DND-41 (cell line): ENCODE measurements at regions not wholly inside any gene's neighbourhood (a gene's known extent, or its start where the extent isn't known, plus 50 kb on each side); places are given as distances from the start of the nearest gene placed in this dataset.

Experiments
- EZH2 ChIP-seq: IDR thresholded peaks from 3 replicates; pipeline ENCODE4 v1.6.1; 2012; ENCODE audit warnings: borderline replicate concordance, low read depth, mild to moderate bottlenecking, moderate library complexity, low read length, inconsistent platforms; ENCODE audit not compliant: severe bottlenecking
- TF ChIP-seq, protein P1 (sequence below): IDR thresholded peaks from 2 replicates; pipeline ENCODE4 v1.5.1; 2012; ENCODE audit warnings: borderline replicate concordance, low read length, moderate library complexity, mild to moderate bottlenecking; ENCODE audit not compliant: poor library complexity, severe bottlenecking; ENCODE audit errors: extremely low read depth

DNA sequence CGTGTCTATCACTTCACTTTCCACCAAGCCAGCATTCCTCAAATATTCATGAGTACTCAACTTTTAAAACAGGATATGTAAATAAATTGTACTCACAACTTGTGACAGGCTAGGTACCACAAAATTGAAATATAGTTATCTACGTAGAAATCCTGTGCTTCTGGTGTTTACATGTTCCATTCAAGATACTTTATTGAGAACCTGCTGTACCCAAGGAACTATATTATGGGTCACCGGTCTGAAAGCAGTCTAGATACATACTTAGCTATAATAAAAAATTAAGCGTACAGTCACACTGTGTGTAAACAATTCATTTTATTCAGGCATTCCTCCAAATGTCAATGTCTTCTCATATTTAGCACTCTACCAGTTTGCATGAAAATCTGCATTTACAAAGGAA is 482.2 kb upstream of the SOX9 start:
- TF ChIP-seq, protein P1, sequence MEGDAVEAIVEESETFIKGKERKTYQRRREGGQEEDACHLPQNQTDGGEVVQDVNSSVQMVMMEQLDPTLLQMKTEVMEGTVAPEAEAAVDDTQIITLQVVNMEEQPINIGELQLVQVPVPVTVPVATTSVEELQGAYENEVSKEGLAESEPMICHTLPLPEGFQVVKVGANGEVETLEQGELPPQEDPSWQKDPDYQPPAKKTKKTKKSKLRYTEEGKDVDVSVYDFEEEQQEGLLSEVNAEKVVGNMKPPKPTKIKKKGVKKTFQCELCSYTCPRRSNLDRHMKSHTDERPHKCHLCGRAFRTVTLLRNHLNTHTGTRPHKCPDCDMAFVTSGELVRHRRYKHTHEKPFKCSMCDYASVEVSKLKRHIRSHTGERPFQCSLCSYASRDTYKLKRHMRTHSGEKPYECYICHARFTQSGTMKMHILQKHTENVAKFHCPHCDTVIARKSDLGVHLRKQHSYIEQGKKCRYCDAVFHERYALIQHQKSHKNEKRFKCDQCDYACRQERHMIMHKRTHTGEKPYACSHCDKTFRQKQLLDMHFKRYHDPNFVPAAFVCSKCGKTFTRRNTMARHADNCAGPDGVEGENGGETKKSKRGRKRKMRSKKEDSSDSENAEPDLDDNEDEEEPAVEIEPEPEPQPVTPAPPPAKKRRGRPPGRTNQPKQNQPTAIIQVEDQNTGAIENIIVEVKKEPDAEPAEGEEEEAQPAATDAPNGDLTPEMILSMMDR = no peak
- no peak for TF ChIP-seq EZH2
